H9 (cell line): ENCODE measurements at regions not wholly inside any gene's neighbourhood (a gene's known extent, or its start where the extent isn't known, plus 50 kb on each side); places are given as distances from the start of the nearest gene placed in this dataset.

ENCODE experiments used
- DNase-seq: peaks from one replicate; pipeline ENCODE4 v3.0.0-alpha.2; 2017
- H2AFZ ChIP-seq: one replicate; pipeline ENCODE4 v1.6.1; 2013; ENCODE audit warnings: mild to moderate bottlenecking, low read length, control low read depth, moderate library complexity
- H2AK5ac ChIP-seq: 2 replicates; pipeline ENCODE4 v1.6.1; 2013; ENCODE audit warnings: low read length, control low read depth, mixed read lengths; ENCODE audit not compliant: insufficient read length
- H2BK120ac ChIP-seq: one replicate; pipeline ENCODE4 v1.6.1; 2013; ENCODE audit warnings: low read depth, mild to moderate bottlenecking, low read length, control low read depth, inconsistent platforms; ENCODE audit not compliant: poor library complexity, severe bottlenecking
- H2BK12ac ChIP-seq: 2 replicates; pipeline ENCODE4 v1.6.1; 2013; ENCODE audit warnings: low read length, control low read depth, mixed read lengths, low read depth; ENCODE audit not compliant: insufficient read length
- H2BK15ac ChIP-seq: 2 replicates; pipeline ENCODE4 v1.6.1; 2013; ENCODE audit warnings: low read depth, low read length, control low read depth
- H2BK20ac ChIP-seq: one replicate; pipeline ENCODE4 v1.6.1; 2013; ENCODE audit warnings: low read depth, mild to moderate bottlenecking, low read length, control low read depth, inconsistent platforms; ENCODE audit not compliant: poor library complexity, severe bottlenecking
- H2BK5ac ChIP-seq: 2 replicates; pipeline ENCODE4 v1.6.1; 2013; ENCODE audit warnings: low read length, control low read depth, mixed read lengths; ENCODE audit not compliant: insufficient read length
- H3K14ac ChIP-seq: 2 replicates; pipeline ENCODE4 v1.6.1; 2013; ENCODE audit warnings: low read length, control low read depth; ENCODE audit not compliant: insufficient read depth
- H3K18ac ChIP-seq: 2 replicates; pipeline ENCODE4 v1.6.1; 2013; ENCODE audit warnings: low read depth, mild to moderate bottlenecking, mixed read lengths, low read length, control low read depth; ENCODE audit not compliant: insufficient read length
- H3K23ac ChIP-seq: 2 replicates; pipeline ENCODE4 v1.6.1; 2013; ENCODE audit warnings: low read length, control low read depth, mixed read lengths, low read depth; ENCODE audit not compliant: insufficient read length
- H3K23me2 ChIP-seq: 2 replicates; pipeline ENCODE4 v1.6.1; 2013; ENCODE audit warnings: low read depth, mild to moderate bottlenecking, mixed read lengths, low read length, control low read depth; ENCODE audit not compliant: insufficient read length, poor library complexity, severe bottlenecking
- H3K27ac ChIP-seq: 2 replicates; pipeline ENCODE4 v1.5.1; 2013; ENCODE audit warnings: low read length, control low read depth, mixed read lengths, low read depth; ENCODE audit not compliant: insufficient read length
- H3K27me3 ChIP-seq: 2 replicates; pipeline ENCODE4 v1.6.1; 2013; ENCODE audit warnings: low read length, control low read depth, inconsistent platforms; ENCODE audit not compliant: insufficient read depth
- H3K4ac ChIP-seq: 2 replicates; pipeline ENCODE4 v1.6.1; 2013; ENCODE audit warnings: low read depth, mild to moderate bottlenecking, control low read depth, inconsistent platforms, low read length, moderate library complexity
- H3K4me1 ChIP-seq: 2 replicates; pipeline ENCODE4 v1.6.1; 2013; ENCODE audit warnings: low read length, control low read depth, inconsistent platforms; ENCODE audit not compliant: insufficient read depth
- H3K4me2 ChIP-seq: 2 replicates; pipeline ENCODE4 v1.6.1; 2013; ENCODE audit warnings: low read length, control low read depth, mixed read lengths; ENCODE audit not compliant: insufficient read length, insufficient read depth
- H3K56ac ChIP-seq: 2 replicates; pipeline ENCODE4 v1.6.1; 2013; ENCODE audit warnings: low read depth, mild to moderate bottlenecking, mixed read lengths, low read length, control low read depth; ENCODE audit not compliant: insufficient read length
- H3K79me1 ChIP-seq: 2 replicates; pipeline ENCODE4 v1.6.1; 2013; ENCODE audit warnings: low read depth, mild to moderate bottlenecking, moderate library complexity, low read length, control low read depth, inconsistent platforms; ENCODE audit not compliant: insufficient read depth, poor library complexity, severe bottlenecking
- H3K79me2 ChIP-seq: 2 replicates; pipeline ENCODE4 v1.6.1; 2013; ENCODE audit warnings: low read length, control low read depth, inconsistent platforms; ENCODE audit not compliant: insufficient read depth
- H3K9ac ChIP-seq: 2 replicates; pipeline ENCODE4 v1.6.1; 2013; ENCODE audit warnings: low read length, control low read depth, mixed read lengths; ENCODE audit not compliant: insufficient read length; ENCODE audit errors: extremely low read depth
- H3K9me3 ChIP-seq: one replicate; pipeline ENCODE4 v1.6.1; 2013; ENCODE audit warnings: low read depth, low read length, inconsistent platforms; ENCODE audit not compliant: control insufficient read depth
- H3T11ph ChIP-seq: one replicate; pipeline ENCODE4 v1.6.1; 2013; ENCODE audit warnings: mild to moderate bottlenecking, low read length, control low read depth, inconsistent platforms
- H4K20me1 ChIP-seq: one replicate; pipeline ENCODE4 v1.6.1; 2013; ENCODE audit not compliant: control insufficient read depth, insufficient read length, insufficient read depth
- H4K5ac ChIP-seq: 2 replicates; pipeline ENCODE4 v1.6.1; 2013; ENCODE audit warnings: low read depth, mild to moderate bottlenecking, mixed read lengths, low read length, control low read depth; ENCODE audit not compliant: insufficient read length
- H4K8ac ChIP-seq: replicated peaks from 2 replicates; pipeline ENCODE4 v1.6.1; 2013; ENCODE audit warnings: low read length, control low read depth, mixed read lengths, low read depth; ENCODE audit not compliant: insufficient read length
- H4K91ac ChIP-seq: 2 replicates; pipeline ENCODE4 v1.6.1; 2013; ENCODE audit warnings: low read depth, mild to moderate bottlenecking, moderate library complexity, mixed read lengths, low read length, control low read depth; ENCODE audit not compliant: insufficient read length
- H3K27ac Mint-ChIP-seq, 3 experiments: 2 replicates in 2 of 3; 3 replicates in 1 of 3; pipeline ENCODE4 v1.8.0; 2020 to 2021; ENCODE audit warnings: mixed read lengths in 3 of 3, mild to moderate bottlenecking in 1 of 3, moderate library complexity in 1 of 3
- H3K27me3 Mint-ChIP-seq: 2 replicates; pipeline ENCODE4 v1.8.0; 2021; ENCODE audit warnings: low read depth, mild to moderate bottlenecking, moderate library complexity, mixed read lengths
- H3K36me3 Mint-ChIP-seq, 3 experiments: 2 replicates in 2 of 3; 3 replicates in 1 of 3; pipeline ENCODE4 v1.8.0; 2020 to 2021; ENCODE audit warnings: low read depth in 3 of 3, mixed read lengths in 3 of 3; ENCODE audit not compliant: insufficient read depth in 1 of 3
- H3K4me1 Mint-ChIP-seq, 2 experiments: 2 replicates each; pipeline ENCODE4 v1.8.0; 2020; ENCODE audit warnings: mixed read lengths in 2 of 2
- H3K4me3 Mint-ChIP-seq, 2 experiments: 2 replicates in 1 of 2; 3 replicates in 1 of 2; pipeline ENCODE4 v1.8.0; 2020 to 2021; ENCODE audit warnings: mild to moderate bottlenecking in 2 of 2, mixed read lengths in 2 of 2, moderate library complexity in 1 of 2
- H3K9me3 Mint-ChIP-seq, 2 experiments: 2 replicates in 1 of 2; 3 replicates in 1 of 2; pipeline ENCODE4 v1.8.0; 2020; ENCODE audit warnings: mild to moderate bottlenecking in 2 of 2, mixed read lengths in 2 of 2, moderate library complexity in 1 of 2
- CTCF ChIP-seq: fragments of 200-600 bp; sonication (generic); conservative IDR thresholded peaks from 3 replicates; pipeline ENCODE4 v1.8.0; 2021; ENCODE audit warnings: antibody characterized with exemption, mild to moderate bottlenecking
- WGBS: extraction: QIAGEN DNeasy Blood & Tissue Kit; methylation state at CpG from one replicate; pipeline ENCODE4 v1.1.7; 2013; ENCODE audit warnings: missing lambda C conversion rate, low lambda C conversion rate, mixed read lengths; ENCODE audit not compliant: insufficient read length; ENCODE audit errors: extremely low coverage; 5-methylcytosine and 5-hydroxymethylcytosine counted together

DNA sequence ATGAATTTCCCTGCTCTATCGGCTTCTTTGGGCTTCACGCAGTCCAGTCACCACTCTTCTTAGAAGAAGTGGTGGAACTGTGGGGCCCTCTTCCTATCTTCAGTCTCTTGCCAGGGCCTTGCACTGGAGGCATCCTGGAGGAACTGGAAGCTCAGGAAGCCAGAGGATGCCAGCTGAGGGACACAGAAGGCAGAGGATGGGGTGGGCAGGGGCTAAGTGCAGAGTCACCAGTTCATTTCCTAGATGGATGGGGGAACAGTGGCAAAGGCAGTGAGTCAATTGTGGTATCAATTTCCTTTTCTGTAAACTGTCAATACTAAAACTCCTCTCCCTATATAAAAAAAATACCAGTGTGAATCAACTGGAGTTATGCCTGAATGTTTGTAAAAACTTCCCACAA lies 419.7 kb downstream of the KLF12 start:
- H3K79me2 ChIP-seq, result no peaks in the 10 kb centered on the region
- no peak overlapping the region for H4K5ac ChIP-seq

More for the DNA sequence above, 419.7 kb downstream of the KLF12 start:
- no peak for DNase-seq
- Histone ChIP-seq H3T11ph (no peak overlapping the region), H3K23me2 (no peaks in the 10 kb centered on the region), H2BK12ac (no peak overlapping the region), H2AK5ac (no peak overlapping the region), H2BK120ac (no peak overlapping the region), H3K27me3 (no peaks in the 10 kb centered on the region), H3K4me1 (peaks cover 4% of the 10 kb centered on the region), H2BK15ac (no peak overlapping the region), H3K14ac (no peak overlapping the region), H3K23ac (no peak overlapping the region), H3K79me1 (no peaks in the 10 kb centered on the region), H4K20me1 (no peaks in the 10 kb centered on the region), H2BK20ac (no peak overlapping the region), H4K91ac (no peak overlapping the region), H4K8ac (no peak overlapping the region), H2AFZ (no peak overlapping the region), H3K27ac (no peak overlapping the region), H3K9ac (no peak overlapping the region), H3K4ac (no peak overlapping the region), H3K18ac (no peak overlapping the region), H3K56ac (no peak overlapping the region), H2BK5ac (no peak overlapping the region), H3K9me3 (no peaks in the 10 kb centered on the region), H3K4me2 (no peak overlapping the region)
- Mint-ChIP-seq H3K36me3 (peaks cover 2 to 8% (median 4%) of the 10 kb centered on the region in 3 experiments; a peak in 5 of 7 replicates), H3K4me1 (peaks cover 25 to 30% of the 10 kb centered on the region in 2 experiments), H3K27ac (no peak overlapping the region), H3K9me3 (no peaks in the 10 kb centered on the region), H3K27me3 (no peaks in the 10 kb centered on the region), H3K4me3 (no peak overlapping the region)
- no CpG with 5 or more reads among the region's 2 CpGs for WGBS
- no peak for TF ChIP-seq CTCF
